GM23338 (cell line): ENCODE measurements at regions not wholly inside any gene's neighbourhood (a gene's known extent, or its start where the extent isn't known, plus 50 kb on each side); places are given as distances from the start of the nearest gene placed in this dataset.
A peak's percentile ranks its signal among the peaks of the same experiment; 100 is the strongest.

Source experiments
- ATAC-seq: fragments of 200-7000 bp; cut with Tn5 transposase; 3 replicates; pipeline ENCODE4 v1.9.1; 2020
- DNase-seq: peaks from one replicate; pipeline ENCODE4 v3.0.0-alpha.2; 2015; ENCODE audit warnings: low spot score
- H2AFZ ChIP-seq: fragments of 200-600 bp; sonication (generic); 2 replicates; pipeline ENCODE4 v1.8.0; 2016; ENCODE audit warnings: antibody characterized with exemption, mild to moderate bottlenecking, moderate library complexity
- H3F3A ChIP-seq: fragments of 200-600 bp; sonication (generic); replicated peaks from 2 replicates; pipeline ENCODE4 v1.8.0; 2017; ENCODE audit warnings: antibody characterized with exemption, mixed run types, low read depth
- H3K27ac ChIP-seq: fragments of 200-600 bp; sonication (generic); 2 replicates; pipeline ENCODE4 v1.6.1; 2016; ENCODE audit warnings: low read depth
- H3K27me3 ChIP-seq: fragments of 200-600 bp; sonication (generic); 2 replicates; pipeline ENCODE4 v1.8.0; 2016; ENCODE audit warnings: mild to moderate bottlenecking, mixed run types, moderate library complexity; ENCODE audit not compliant: insufficient read depth
- H3K36me3 ChIP-seq: fragments of 200-600 bp; sonication (generic); 2 replicates; pipeline ENCODE4 v1.8.0; 2016; ENCODE audit warnings: mild to moderate bottlenecking; ENCODE audit not compliant: insufficient read depth
- H3K4me1 ChIP-seq: fragments of 200-600 bp; sonication (generic); 2 replicates; pipeline ENCODE4 v1.8.0; 2016; ENCODE audit warnings: mild to moderate bottlenecking, moderate library complexity; ENCODE audit not compliant: insufficient read depth
- H3K4me2 ChIP-seq: fragments of 200-600 bp; sonication (generic); 2 replicates; pipeline ENCODE4 v1.7.1; 2017; ENCODE audit warnings: mixed run types
- H3K4me3 ChIP-seq: fragments of 200-600 bp; sonication (generic); 2 replicates; pipeline ENCODE4 v1.6.1; 2016; ENCODE audit warnings: mixed run types
- H3K79me2 ChIP-seq: fragments of 200-600 bp; sonication (generic); replicated peaks from 2 replicates; pipeline ENCODE4 v1.8.0; 2017; ENCODE audit warnings: mild to moderate bottlenecking; ENCODE audit not compliant: insufficient read depth
- H3K9me2 ChIP-seq: fragments of 200-600 bp; sonication (generic); 2 replicates; pipeline ENCODE4 v1.8.0; 2017; ENCODE audit not compliant: insufficient read depth
- H4K20me1 ChIP-seq: fragments of 200-600 bp; sonication (generic); replicated peaks from 2 replicates; pipeline ENCODE4 v1.8.0; 2017; ENCODE audit warnings: mild to moderate bottlenecking; ENCODE audit not compliant: insufficient read depth
- H3K27ac Mint-ChIP-seq: 2 replicates; pipeline ENCODE4 v1.8.0; 2020; ENCODE audit warnings: inconsistent platforms, mild to moderate bottlenecking, moderate library complexity, mixed read lengths
- H3K27me3 Mint-ChIP-seq: 3 replicates; pipeline ENCODE4 v1.8.0; 2022; ENCODE audit warnings: low read depth, mild to moderate bottlenecking, moderate library complexity, mixed read lengths, inconsistent platforms; ENCODE audit not compliant: insufficient read depth, poor library complexity
- H3K36me3 Mint-ChIP-seq: 3 replicates; pipeline ENCODE4 v1.8.0; 2021; ENCODE audit warnings: low read depth, mild to moderate bottlenecking, inconsistent platforms, moderate library complexity, mixed read lengths
- H3K4me1 Mint-ChIP-seq: 3 replicates; pipeline ENCODE4 v1.8.0; 2020; ENCODE audit warnings: mild to moderate bottlenecking, inconsistent platforms, mixed read lengths
- H3K4me3 Mint-ChIP-seq: 3 replicates; pipeline ENCODE4 v1.8.0; 2021; ENCODE audit warnings: moderate library complexity, mild to moderate bottlenecking, inconsistent platforms, mixed read lengths
- H3K9me3 Mint-ChIP-seq: 3 replicates; pipeline ENCODE4 v1.8.0; 2020; ENCODE audit warnings: moderate library complexity, mild to moderate bottlenecking, inconsistent platforms, mixed read lengths
- CREB1 ChIP-seq: fragments of 250-450 bp; sonication (Bioruptor Pico); IDR thresholded peaks from 2 replicates; pipeline ENCODE4 v1.5.0; 2020; ENCODE audit warnings: low read depth, mild to moderate bottlenecking, moderate library complexity
- CTCF ChIP-seq, 2 experiments: fragments of 200-600 bp in 1 of 2; sonication (generic) in 1 of 2; conservative IDR thresholded peaks; 2 replicates each; pipeline versions ENCODE4 v1.5.1 to v1.6.1; 2016 to 2017; ENCODE audit warnings: antibody characterized with exemption in 2 of 2, low read depth in 2 of 2, mild to moderate bottlenecking in 2 of 2, moderate library complexity in 1 of 2
- ETS1 ChIP-seq: IDR thresholded peaks from 2 replicates; pipeline ENCODE4 v1.6.1; 2016; ENCODE audit warnings: antibody characterized with exemption
- EZH2 ChIP-seq: fragments of 200-600 bp; sonication (generic); IDR thresholded peaks from one replicate; pipeline ENCODE4 v1.8.0; 2017; ENCODE audit warnings: antibody characterized with exemption, mild to moderate bottlenecking, low read depth; ENCODE audit not compliant: unreplicated experiment
- POLR2AphosphoS5 ChIP-seq: IDR thresholded peaks from 2 replicates; pipeline ENCODE4 v1.6.1; 2016; ENCODE audit warnings: antibody characterized with exemption, low read depth
- STAT1 ChIP-seq: IDR thresholded peaks from one replicate; pipeline ENCODE4 v1.6.1; 2016; ENCODE audit warnings: antibody characterized with exemption; ENCODE audit not compliant: unreplicated experiment
- ZNF114 ChIP-seq: fragments of 250-450 bp; sonication (Bioruptor Pico); IDR thresholded peaks from 2 replicates; pipeline ENCODE4 v1.5.0; 2020; ENCODE audit warnings: mild to moderate bottlenecking, moderate library complexity
- ZNF331 ChIP-seq: fragments of 250-450 bp; sonication (Bioruptor Pico); IDR thresholded peaks from 2 replicates; pipeline ENCODE4 v1.5.0; 2020; ENCODE audit warnings: low read depth, mild to moderate bottlenecking, moderate library complexity
- ZNF462 ChIP-seq: fragments of 250-450 bp; sonication (Bioruptor Pico); IDR thresholded peaks from 2 replicates; pipeline ENCODE4 v1.5.0; 2020; ENCODE audit warnings: mild to moderate bottlenecking, moderate library complexity

GRCh38 chr1:199791495-199791894 lies 236.0 kb upstream of the NR5A2 start:
- no peak overlapping the region for H3K4me3 Mint-ChIP-seq
- no peaks in the 10 kb centered on the region for H3K9me3 Mint-ChIP-seq
- Histone ChIP-seq H3K27ac (no peak overlapping the region), H3K4me3 (no peak overlapping the region), H3K79me2 (no peaks in the 10 kb centered on the region), H3K36me3 (no peaks in the 10 kb centered on the region), H3K4me2 (peak overlapping the region; percentile 50; the same call in 1 of the 2 replicates), H2AFZ (peak overlapping the region; percentile 28; the same call in 1 of the 2 replicates), H3K9me2 (0 out of 2 replicates have a peak, but pooled peaks cover 3% of the 10 kb centered on the region), H4K20me1 (no peaks in the 10 kb centered on the region), H3F3A (no peaks in the 10 kb centered on the region), H3K4me1 (peaks cover 23% of the 10 kb centered on the region), H3K27me3 (no peaks in the 10 kb centered on the region)
- no peaks in the 10 kb centered on the region for H3K36me3 Mint-ChIP-seq
- ATAC-seq (no peak), DNase-seq (no peak)
- no peaks in the 10 kb centered on the region for H3K27me3 Mint-ChIP-seq
- TF ChIP-seq ZNF331 (CRISPR knock-in tag) = no peak
- TF ChIP-seq ETS1 = no peak
- no peak for TF ChIP-seq ZNF114 (CRISPR knock-in tag)
- TF ChIP-seq ZNF462 = peak; percentile 57; the same call in 1 of the 2 replicates
- no peak overlapping the region; the same call in 1 of the 2 replicates for H3K27ac Mint-ChIP-seq
- H3K4me1 Mint-ChIP-seq = peaks cover 18% of the 10 kb centered on the region

GRCh38 chr1:199792874-199793273 lies 234.6 kb upstream of the NR5A2 start:
- H2AFZ ChIP-seq = no peak overlapping the region
- no peaks in the 10 kb centered on the region for H3K27me3 ChIP-seq
- no peaks in the 10 kb centered on the region for H3K36me3 ChIP-seq
- H4K20me1 ChIP-seq = no peaks in the 10 kb centered on the region
- no peak overlapping the region for H3K4me3 Mint-ChIP-seq
- H3K27ac ChIP-seq = no peak overlapping the region
- no peaks in the 10 kb centered on the region for H3F3A ChIP-seq
- peak overlapping the region; percentile 50; the same call in 1 of the 2 replicates for H3K4me2 ChIP-seq
- H3K9me2 ChIP-seq = 0 out of 2 replicates have a peak, but pooled peaks cover 3% of the 10 kb centered on the region
- no peaks in the 10 kb centered on the region for H3K79me2 ChIP-seq
- ATAC-seq = no peak
- H3K36me3 Mint-ChIP-seq = no peaks in the 10 kb centered on the region
- H3K27me3 Mint-ChIP-seq = no peaks in the 10 kb centered on the region
- no peak overlapping the region for H3K4me3 ChIP-seq
- H3K9me3 Mint-ChIP-seq = no peaks in the 10 kb centered on the region
- no peak for DNase-seq
- H3K4me1 ChIP-seq = peaks cover 23% of the 10 kb centered on the region
- H3K4me1 Mint-ChIP-seq = peaks cover 18% of the 10 kb centered on the region
- no peak overlapping the region for H3K27ac Mint-ChIP-seq
- TF ChIP-seq CREB1 (CRISPR knock-in tag) = no peak
- TF ChIP-seq EZH2 = no peak
- TF ChIP-seq CTCF (conservative IDR thresholded peaks at IDR 0.05; ENCODE audit: low read depth in 2 of 2) = no peak
- TF ChIP-seq POLR2AphosphoS5 = no peak
- no peak for TF ChIP-seq ZNF114 (CRISPR knock-in tag)
- TF ChIP-seq STAT1 = no peak
- no peak for TF ChIP-seq ETS1
- TF ChIP-seq ZNF331 (CRISPR knock-in tag) = no peak
